NCI-H460 (cell line): ENCODE measurements at regions not wholly inside any gene's neighbourhood (a gene's known extent, or its start where the extent isn't known, plus 50 kb on each side); places are given as distances from the start of the nearest gene placed in this dataset.
"Not testable (repeated sequence)": the region's sequence is repeated elsewhere in the genome, so short reads cannot be mapped to it uniquely, and the experiment has no call there.

Experiments
- DNase-seq: peaks from one replicate; pipeline ENCODE4 v3.0.0-alpha.2; 2016; ENCODE audit warnings: low read depth; ENCODE audit errors: extremely low read depth

GRCh38 chr6:55052846-55053245 is 121.5 kb upstream of the HCRTR2 start:
- DNase-seq: no peak

GRCh38 chr6:55058682-55059081 is 115.6 kb upstream of the HCRTR2 start:
- no peak for DNase-seq

- no peak for DNase-seq
Measured at GRCh38 chr6:55064711-55065420, 109.4 kb upstream of the HCRTR2 start.

- DNase-seq: peak; percentile 40
Measured at GRCh38 chr6:55069132-55069781, 105.1 kb upstream of the HCRTR2 start.

- no peak for DNase-seq
Measured at GRCh38 chr6:55082021-55082420, 92.3 kb upstream of the HCRTR2 start.

- not testable (repeated sequence) for DNase-seq
Measured at GRCh38 chr6:55088011-55088410, 86.3 kb upstream of the HCRTR2 start.

GRCh38 chr6:55088902-55089301 is 85.4 kb upstream of the HCRTR2 start:
- DNase-seq: no peak

GRCh38 chr6:55089325-55089724 is 85.0 kb upstream of the HCRTR2 start:
- DNase-seq: no peak

- DNase-seq: no peak
Measured at GRCh38 chr6:55100686-55101085, 73.6 kb upstream of the HCRTR2 start.

- no peak for DNase-seq
Measured at GRCh38 chr6:55101157-55101556, 73.2 kb upstream of the HCRTR2 start.

- DNase-seq: no peak
Measured at GRCh38 chr6:55108134-55109130, 65.9 kb upstream of the HCRTR2 start.

- no peak for DNase-seq
Measured at GRCh38 chr6:55117267-55117666, 57.0 kb upstream of the HCRTR2 start.

- DNase-seq: not testable (repeated sequence)
Measured at GRCh38 chr6:55124241-55124640, 50.1 kb upstream of the HCRTR2 start.
